Mesothelial cell of epicardium (in vitro differentiated cells): ENCODE measurements at regions not wholly inside any gene's neighbourhood (a gene's known extent, or its start where the extent isn't known, plus 50 kb on each side); places are given as distances from the start of the nearest gene placed in this dataset.
A peak's percentile ranks its signal among the peaks of the same experiment; 100 is the strongest.

Experiments
- DNase-seq, 2 experiments: peaks; one replicate each; pipeline ENCODE4 v3.0.0; 2021; ENCODE audit warnings: low spot score in 2 of 2; ENCODE audit not compliant: unreplicated experiment in 2 of 2
- H3K27ac Mint-ChIP-seq: 2 replicates; pipeline ENCODE4 v1.8.0; 2021; ENCODE audit warnings: mixed read lengths
- H3K27me3 Mint-ChIP-seq: 2 replicates; pipeline ENCODE4 v1.8.0; 2021; ENCODE audit warnings: low read depth, mixed read lengths
- H3K36me3 Mint-ChIP-seq: 2 replicates; pipeline ENCODE4 v1.8.0; 2021; ENCODE audit warnings: mixed read lengths
- H3K4me1 Mint-ChIP-seq: 2 replicates; pipeline ENCODE4 v1.8.0; 2021; ENCODE audit warnings: mixed read lengths
- H3K4me3 Mint-ChIP-seq: 2 replicates; pipeline ENCODE4 v1.8.0; 2021; ENCODE audit warnings: mild to moderate bottlenecking, moderate library complexity, mixed read lengths
- H3K9me3 Mint-ChIP-seq: 2 replicates; pipeline ENCODE4 v1.8.0; 2021; ENCODE audit warnings: mixed read lengths
- TF ChIP-seq, protein P1 (sequence below): fragments of 200-600 bp; sonication (generic); IDR thresholded peaks from one replicate; pipeline ENCODE4 v1.5.0; 2021; ENCODE audit warnings: antibody characterized with exemption; ENCODE audit not compliant: unreplicated experiment

DNA sequence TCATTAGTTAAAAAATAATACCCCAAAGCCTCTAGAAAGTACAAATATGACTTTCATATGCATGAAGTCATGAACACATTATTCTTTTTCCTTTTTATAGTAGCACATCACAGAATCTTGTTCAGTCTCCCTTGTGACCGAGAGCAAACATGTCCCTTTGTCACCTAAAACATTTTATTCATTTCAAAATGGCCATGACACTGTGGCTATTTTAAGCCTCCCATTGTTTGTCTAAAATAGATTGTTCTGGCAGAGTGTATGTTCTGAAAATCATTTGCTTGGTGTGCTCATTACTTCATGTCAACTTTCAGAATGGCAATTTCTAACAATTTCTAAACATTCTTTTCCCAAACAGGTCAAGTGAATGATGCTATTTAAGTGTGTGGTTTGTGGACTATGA lies 865.0 kb downstream of the JRKL start:
- DNase-seq = no peak
- Mint-ChIP-seq H3K4me1 (peaks cover 10% of the 10 kb centered on the region), H3K36me3 (no peaks in the 10 kb centered on the region), H3K9me3 (peaks cover 7% of the 10 kb centered on the region), H3K4me3 (no peak overlapping the region), H3K27me3 (no peaks in the 10 kb centered on the region), H3K27ac (no peak overlapping the region)
- TF ChIP-seq, protein P1, sequence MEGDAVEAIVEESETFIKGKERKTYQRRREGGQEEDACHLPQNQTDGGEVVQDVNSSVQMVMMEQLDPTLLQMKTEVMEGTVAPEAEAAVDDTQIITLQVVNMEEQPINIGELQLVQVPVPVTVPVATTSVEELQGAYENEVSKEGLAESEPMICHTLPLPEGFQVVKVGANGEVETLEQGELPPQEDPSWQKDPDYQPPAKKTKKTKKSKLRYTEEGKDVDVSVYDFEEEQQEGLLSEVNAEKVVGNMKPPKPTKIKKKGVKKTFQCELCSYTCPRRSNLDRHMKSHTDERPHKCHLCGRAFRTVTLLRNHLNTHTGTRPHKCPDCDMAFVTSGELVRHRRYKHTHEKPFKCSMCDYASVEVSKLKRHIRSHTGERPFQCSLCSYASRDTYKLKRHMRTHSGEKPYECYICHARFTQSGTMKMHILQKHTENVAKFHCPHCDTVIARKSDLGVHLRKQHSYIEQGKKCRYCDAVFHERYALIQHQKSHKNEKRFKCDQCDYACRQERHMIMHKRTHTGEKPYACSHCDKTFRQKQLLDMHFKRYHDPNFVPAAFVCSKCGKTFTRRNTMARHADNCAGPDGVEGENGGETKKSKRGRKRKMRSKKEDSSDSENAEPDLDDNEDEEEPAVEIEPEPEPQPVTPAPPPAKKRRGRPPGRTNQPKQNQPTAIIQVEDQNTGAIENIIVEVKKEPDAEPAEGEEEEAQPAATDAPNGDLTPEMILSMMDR = no peak

DNA sequence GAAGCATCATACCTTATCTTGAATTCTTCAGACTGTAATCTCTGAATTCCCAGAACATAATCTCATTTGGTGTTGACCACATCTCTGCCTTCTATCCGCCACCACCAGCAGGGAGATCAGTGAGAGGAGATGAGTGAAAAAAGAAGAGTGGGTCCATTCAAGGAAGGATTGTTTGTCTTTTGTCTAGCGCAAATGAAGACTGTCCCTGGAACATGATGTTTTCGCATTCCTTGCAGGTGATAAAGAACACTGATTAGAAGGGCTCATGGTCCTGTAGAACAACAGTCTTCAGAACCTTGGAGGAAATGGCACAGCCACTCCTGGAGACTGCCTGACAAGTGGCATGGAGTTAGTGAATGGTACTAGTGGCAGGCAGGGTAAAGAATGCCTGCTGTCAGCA lies 869.6 kb downstream of the JRKL start:
- peaks cover 9% of the 10 kb centered on the region for H3K9me3 Mint-ChIP-seq
- H3K27ac Mint-ChIP-seq = no peak overlapping the region
- no peak for DNase-seq
- H3K4me3 Mint-ChIP-seq = no peak overlapping the region
- peaks cover 10% of the 10 kb centered on the region for H3K4me1 Mint-ChIP-seq
- TF ChIP-seq, protein P1 = no peak
- no peaks in the 10 kb centered on the region for H3K36me3 Mint-ChIP-seq
- H3K27me3 Mint-ChIP-seq = no peaks in the 10 kb centered on the region

DNA sequence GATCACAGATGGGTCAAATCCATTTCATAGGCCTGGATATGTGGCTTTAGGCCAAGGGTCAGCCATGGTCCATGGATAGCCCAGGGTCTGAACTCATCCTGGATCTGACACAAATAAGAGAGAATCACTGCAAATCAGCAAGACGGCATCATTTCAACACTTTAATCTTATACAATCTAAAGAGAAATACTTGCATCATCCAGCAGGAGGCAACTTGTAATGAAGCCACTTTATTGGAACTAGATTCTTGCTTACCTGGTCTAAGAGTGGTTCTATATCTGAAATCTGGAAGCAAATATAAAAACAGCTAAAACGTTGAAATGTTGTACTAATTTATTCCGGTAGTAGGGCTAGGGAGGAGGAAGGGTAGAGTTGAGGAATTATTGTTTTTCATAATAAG lies 870.1 kb downstream of the JRKL start:
- H3K36me3 Mint-ChIP-seq = no peaks in the 10 kb centered on the region
- no peaks in the 10 kb centered on the region for H3K27me3 Mint-ChIP-seq
- H3K27ac Mint-ChIP-seq = no peak overlapping the region
- TF ChIP-seq, protein P1 = peak; percentile 32
- no peak for DNase-seq
- no peak overlapping the region for H3K4me3 Mint-ChIP-seq
- peaks cover 10% of the 10 kb centered on the region for H3K4me1 Mint-ChIP-seq
- H3K9me3 Mint-ChIP-seq = peaks cover 9% of the 10 kb centered on the region

DNA sequence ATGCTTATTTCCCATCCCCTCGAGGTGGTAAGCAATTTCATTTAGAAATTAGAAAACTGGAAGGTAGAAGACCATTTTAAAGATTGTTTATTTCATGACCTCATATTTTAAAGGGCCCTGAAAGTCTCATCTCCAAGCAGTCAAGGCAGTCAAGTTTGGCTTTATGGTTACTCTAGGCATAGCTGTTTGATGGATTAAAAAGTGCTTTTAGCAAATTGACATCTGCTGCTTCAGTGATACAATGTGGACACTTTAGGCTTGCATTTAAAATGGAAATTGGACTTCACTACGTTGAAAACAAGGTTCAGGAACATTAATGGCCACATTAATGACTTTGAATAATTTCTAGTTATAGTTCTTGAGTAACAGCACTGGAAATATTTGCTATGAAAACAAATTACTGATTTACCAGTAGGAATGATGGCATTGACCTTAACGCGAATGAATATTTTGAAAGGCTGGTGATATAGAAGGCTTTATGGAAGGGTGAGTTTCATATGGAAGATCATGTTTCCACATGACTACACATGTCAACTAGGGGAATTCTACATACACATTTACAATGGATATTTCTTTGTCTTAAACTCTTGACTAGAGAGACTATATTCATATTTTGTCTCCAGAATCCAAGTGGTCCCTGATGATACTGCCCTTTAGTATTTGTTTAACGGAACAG lies 873.5 kb downstream of the JRKL start:
- no peak overlapping the region for H3K4me3 Mint-ChIP-seq
- TF ChIP-seq, protein P1 = no peak
- H3K36me3 Mint-ChIP-seq = no peaks in the 10 kb centered on the region
- H3K4me1 Mint-ChIP-seq = peaks cover 2% of the 10 kb centered on the region
- DNase-seq = no peak
- no peak overlapping the region for H3K27ac Mint-ChIP-seq
- H3K27me3 Mint-ChIP-seq = no peaks in the 10 kb centered on the region
- H3K9me3 Mint-ChIP-seq = peaks cover 9% of the 10 kb centered on the region

DNA sequence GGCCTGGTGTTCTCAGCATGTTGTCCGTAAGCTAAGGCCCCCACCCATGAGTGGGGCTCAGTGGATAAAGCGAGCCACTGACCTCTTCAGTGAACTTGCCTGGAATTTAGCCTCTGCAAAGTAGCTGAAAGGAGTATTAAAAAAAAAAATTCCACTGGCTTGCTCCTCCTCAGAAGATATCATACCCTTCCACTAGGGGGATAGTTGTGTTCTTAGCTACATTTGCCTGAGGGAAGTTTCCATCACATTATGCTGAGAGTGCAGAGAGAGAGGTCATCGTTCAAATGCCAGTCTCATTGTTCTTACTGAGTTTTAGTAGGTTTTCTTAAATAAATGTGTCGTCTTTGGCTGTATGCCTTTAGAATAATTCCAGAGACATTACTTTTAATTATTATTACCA lies 879.7 kb downstream of the JRKL start:
- no peak overlapping the region for H3K27ac Mint-ChIP-seq
- TF ChIP-seq, protein P1 = no peak
- DNase-seq = no peak
- H3K4me3 Mint-ChIP-seq = no peak overlapping the region
- peaks cover 18% of the 10 kb centered on the region for H3K9me3 Mint-ChIP-seq
- no peaks in the 10 kb centered on the region for H3K27me3 Mint-ChIP-seq
- H3K36me3 Mint-ChIP-seq = peaks cover 3% of the 10 kb centered on the region
- peaks cover 6% of the 10 kb centered on the region for H3K4me1 Mint-ChIP-seq

DNA sequence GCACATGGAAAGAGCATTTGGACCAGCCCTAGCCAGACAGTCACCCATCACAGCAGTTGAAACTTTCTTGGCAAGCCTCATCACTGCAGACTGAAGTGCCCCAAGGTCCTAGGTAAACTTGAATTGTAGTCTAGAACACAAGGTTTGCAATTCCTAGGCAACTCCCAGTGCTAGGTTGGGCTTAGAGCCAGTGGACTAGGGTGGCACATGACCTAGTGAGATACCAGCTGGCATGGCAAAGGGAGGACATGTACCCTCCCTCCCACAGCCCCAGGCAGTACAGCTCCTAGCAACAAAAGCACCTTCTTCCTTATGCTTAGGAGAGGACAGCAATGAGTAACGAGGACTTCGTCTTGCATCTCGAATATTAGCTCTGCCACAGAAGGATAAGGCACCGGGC lies 889.5 kb downstream of the JRKL start:
- Mint-ChIP-seq H3K9me3 (peaks cover 50% of the 10 kb centered on the region), H3K4me3 (no peak overlapping the region), H3K4me1 (no peaks in the 10 kb centered on the region), H3K27me3 (no peaks in the 10 kb centered on the region), H3K27ac (no peak overlapping the region), H3K36me3 (peaks cover 8% of the 10 kb centered on the region)
- TF ChIP-seq, protein P1 = no peak
- no peak for DNase-seq
